SK-N-SH (cell line): ENCODE measurements at regions not wholly inside any gene's neighbourhood (a gene's known extent, or its start where the extent isn't known, plus 50 kb on each side); places are given as distances from the start of the nearest gene placed in this dataset.

Experiments
- CTCF ChIA-PET: fragments of 300-600, 350-600 bp; formaldehyde crosslinking; extraction: SDS; loops from one replicate; lab custom pipeline; 2021; lab: Yijun Ruan, JAX
- POLR2A ChIA-PET: fragments of 350-600 bp; sonication (Branson Sonifier 250); formaldehyde crosslinking; extraction: SDS; loops from one replicate; lab custom pipeline; 2020; ENCODE audit warnings: antibody characterized with exemption, inconsistent platforms; lab: Yijun Ruan, JAX
- DNase-seq: peaks from one replicate; pipeline ENCODE4 v3.0.0; 2012
- H2AFZ ChIP-seq: fragments of 200-600 bp; sonication (generic); 2 replicates; pipeline ENCODE4 v1.8.1; 2016; ENCODE audit warnings: antibody characterized with exemption, mild to moderate bottlenecking, low read depth
- H3F3A ChIP-seq: fragments of 200-600 bp; sonication (generic); replicated peaks from 2 replicates; pipeline ENCODE3; 2016; ENCODE audit warnings: antibody characterized with exemption, mild to moderate bottlenecking; ENCODE audit not compliant: insufficient read depth
- H3K27ac ChIP-seq, 2 experiments: fragments of 200-500 bp in 1 of 2; fragments of 200-600 bp in 1 of 2; sonication (Bioruptor generic) in 1 of 2; sonication (generic), shearing (Covaris generic) in 1 of 2; 2 replicates each; pipeline versions ENCODE4 v1.5.1 to v1.6.1; 2014 to 2016; ENCODE audit warnings: low read depth in 2 of 2, inconsistent platforms in 1 of 2, low read length in 1 of 2, mild to moderate bottlenecking in 1 of 2, mixed read lengths in 1 of 2
- H3K27me3 ChIP-seq: fragments of 200-600 bp; sonication (generic), shearing (Covaris generic); 2 replicates; pipeline ENCODE4 v1.6.1; 2016; ENCODE audit warnings: mixed run types; ENCODE audit not compliant: insufficient read depth
- H3K36me3 ChIP-seq, 2 experiments: fragments of 200-500 bp in 1 of 2; fragments of 200-600 bp in 1 of 2; sonication (Bioruptor generic) in 1 of 2; sonication (generic) in 1 of 2; replicated peaks in 1 of 2; 2 replicates each; pipeline versions ENCODE3 to v1.5.1; 2014 to 2016; ENCODE audit warnings: low read length in 1 of 2, mild to moderate bottlenecking in 1 of 2; ENCODE audit not compliant: insufficient read depth in 2 of 2, control insufficient read depth in 1 of 2
- H3K4me1 ChIP-seq, 2 experiments: fragments of 200-500 bp in 1 of 2; fragments of 200-600 bp in 1 of 2; sonication (Bioruptor generic) in 1 of 2; sonication (generic), shearing (Covaris generic) in 1 of 2; 2 replicates each; pipeline versions ENCODE4 v1.5.1 to v1.6.1; 2014 to 2016; ENCODE audit warnings: low read depth in 1 of 2, low read length in 1 of 2, mixed run types in 1 of 2; ENCODE audit not compliant: insufficient read depth in 2 of 2, control insufficient read depth in 1 of 2
- H3K4me2 ChIP-seq: fragments of 200-600 bp; sonication (generic), shearing (Covaris generic); 2 replicates; pipeline ENCODE4 v1.6.1; 2017; ENCODE audit warnings: mixed run types
- H3K4me3 ChIP-seq, 2 experiments: fragments of 200-500 bp in 1 of 2; fragments of 200-600 bp in 1 of 2; sonication (Bioruptor generic) in 1 of 2; sonication (generic), shearing (Covaris generic) in 1 of 2; 2 replicates each; pipeline versions ENCODE4 v1.5.1 to v1.8.1; 2014 to 2016; ENCODE audit warnings: low read depth in 2 of 2, inconsistent platforms in 1 of 2, low read length in 1 of 2, mild to moderate bottlenecking in 1 of 2, mixed read lengths in 1 of 2, moderate library complexity in 1 of 2
- H3K79me2 ChIP-seq: fragments of 200-600 bp; sonication (generic); 2 replicates; pipeline ENCODE4 v1.8.1; 2017; ENCODE audit warnings: mild to moderate bottlenecking; ENCODE audit not compliant: insufficient read depth
- H3K9ac ChIP-seq: fragments of 200-600 bp; sonication (generic); 2 replicates; pipeline ENCODE4 v1.6.1; 2017; ENCODE audit warnings: mixed run types
- H3K9me2 ChIP-seq: fragments of 200-600 bp; sonication (generic); 2 replicates; pipeline ENCODE4 v1.6.1; 2017; ENCODE audit warnings: mixed run types
- H3K9me3 ChIP-seq: fragments of 200-600 bp; sonication (generic); 2 replicates; pipeline ENCODE4 v1.6.1; 2017; ENCODE audit warnings: mixed run types, mild to moderate bottlenecking, moderate library complexity
- H4K20me1 ChIP-seq: fragments of 200-600 bp; sonication (generic); 2 replicates; pipeline ENCODE4 v1.6.1; 2017; ENCODE audit warnings: mild to moderate bottlenecking, mixed run types; ENCODE audit not compliant: insufficient read depth
- ELF1 ChIP-seq: IDR thresholded peaks from 2 replicates; pipeline ENCODE4 v1.4.0; 2012
- EP300 ChIP-seq, 2 experiments: IDR thresholded peaks; 2 replicates each; pipeline versions ENCODE4 v1.4.0 to v1.6.1; 2012; ENCODE audit warnings: borderline replicate concordance in 1 of 2, low read depth in 1 of 2, low read length in 1 of 2
- FOSL2 ChIP-seq: IDR thresholded peaks from 2 replicates; pipeline ENCODE4 v1.4.0; 2012; ENCODE audit warnings: low read depth, mild to moderate bottlenecking, moderate library complexity, borderline replicate concordance
- FOXJ3 ChIP-seq: sonication (generic); formaldehyde crosslinking; IDR thresholded peaks from 2 replicates; pipeline ENCODE4 v1.5.1; 2020; ENCODE audit warnings: mild to moderate bottlenecking, missing genetic modification reagents
- FOXM1 ChIP-seq: IDR thresholded peaks from 2 replicates; pipeline ENCODE4 v1.4.0; 2012; ENCODE audit warnings: low read depth, mild to moderate bottlenecking
- GABPA ChIP-seq: IDR thresholded peaks from 2 replicates; pipeline ENCODE4 v1.4.0; 2012; ENCODE audit warnings: low read depth, mild to moderate bottlenecking
- JUND ChIP-seq: IDR thresholded peaks from 2 replicates; pipeline ENCODE4 v1.4.0; 2012
- MEF2A ChIP-seq: IDR thresholded peaks from 2 replicates; pipeline ENCODE4 v1.4.0; 2012; ENCODE audit warnings: low read depth, borderline replicate concordance
- NFIC ChIP-seq: IDR thresholded peaks from 2 replicates; pipeline ENCODE4 v1.4.0; 2012; ENCODE audit warnings: borderline replicate concordance
- RAD21 ChIP-seq: IDR thresholded peaks from 2 replicates; pipeline ENCODE4 v1.6.1; 2012; ENCODE audit warnings: mild to moderate bottlenecking, low read length
- RFX5 ChIP-seq: IDR thresholded peaks from 2 replicates; pipeline ENCODE4 v1.6.1; 2012; ENCODE audit warnings: mild to moderate bottlenecking, improper control_type of control experiment, low read length
- RXRA ChIP-seq: IDR thresholded peaks from 2 replicates; pipeline ENCODE4 v1.4.0; 2012; ENCODE audit warnings: low read depth, mild to moderate bottlenecking, borderline replicate concordance
- SMC3 ChIP-seq: IDR thresholded peaks from 2 replicates; pipeline ENCODE4 v1.6.1; 2012; ENCODE audit warnings: low read depth, low read length, improper control_type of control experiment
- YY1 ChIP-seq: IDR thresholded peaks from 2 replicates; pipeline ENCODE4 v1.4.0; 2012; ENCODE audit warnings: low read depth, mild to moderate bottlenecking
- WGBS: methylation state at CpG from one replicate; pipeline ENCODE4 v1.1.6; 2017; ENCODE audit warnings: low lambda C conversion rate; 5-methylcytosine and 5-hydroxymethylcytosine counted together
- TF ChIP-seq, protein P1 (sequence below): IDR thresholded peaks from 2 replicates; pipeline ENCODE4 v1.4.0; 2012; ENCODE audit warnings: low read depth, borderline replicate concordance
- TF ChIP-seq, protein P2 (sequence below): fragments of 200-600 bp; sonication (generic); IDR thresholded peaks from 2 replicates; pipeline ENCODE4 v1.6.1; 2017; ENCODE audit warnings: antibody characterized with exemption, mild to moderate bottlenecking, moderate library complexity
- TF ChIP-seq, protein P3 (sequence below): IDR thresholded peaks from 2 replicates; pipeline ENCODE4 v1.4.0; 2012; ENCODE audit warnings: low read depth

DNA sequence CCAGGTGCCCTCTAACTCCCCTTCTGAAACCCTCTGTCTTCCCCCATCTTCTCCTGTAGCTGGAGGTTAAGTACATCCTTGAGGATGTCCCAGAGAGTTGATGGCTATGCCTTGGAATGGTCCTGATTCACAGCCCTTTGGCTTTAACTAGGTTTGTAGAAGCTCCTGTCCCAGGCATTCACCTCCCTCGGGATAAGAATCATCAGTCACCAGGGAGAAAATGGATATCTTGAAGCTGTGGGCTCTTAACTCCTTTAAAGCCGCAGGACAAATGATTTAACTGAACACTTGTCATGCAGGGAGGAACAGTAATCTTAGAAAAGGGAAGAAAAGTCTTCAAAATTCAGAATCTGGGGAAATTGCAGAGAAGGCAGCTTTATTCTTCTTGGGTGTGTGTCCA, 139.9 kb downstream of the PSAT1 start:
- ChIA-PET POLR2A (no interaction called here), CTCF (interaction anchor here (0.9 to 3.5 kb wide), 6 partner anchors 12 to 692 kb away, joined by 3 to 38 read pairs (median 4); no protein-coding TSS in a partner anchor)
- Histone ChIP-seq H3K36me3 (no peaks in the 10 kb centered on the region), H2AFZ (no peak overlapping the region), H3K4me2 (no peak overlapping the region), H3K4me1 (peaks cover 0 to 12% of the 10 kb centered on the region in 2 experiments; a peak in 1 of 4 replicates), H3K27me3 (no peaks in the 10 kb centered on the region)
- no peak for DNase-seq
- TF ChIP-seq GABPA (no peak), RFX5 (0 out of 2 replicates have a peak, but pooled peaks have one; percentile 43)
- TF ChIP-seq, all 33 proteins: peak for 1
- H3K9me3 ChIP-seq = no peaks in the 10 kb centered on the region
- no peaks in the 10 kb centered on the region for H3K79me2 ChIP-seq
- no peak overlapping the region for H3K9ac ChIP-seq
- no peaks in the 10 kb centered on the region for H3K9me2 ChIP-seq
- H3F3A ChIP-seq = no peaks in the 10 kb centered on the region
- H3K27ac ChIP-seq = no peak overlapping the region
- 52% methylated on average over 2 of the region's 2 CpGs for WGBS
- H4K20me1 ChIP-seq = no peaks in the 10 kb centered on the region
- H3K4me3 ChIP-seq = no peak overlapping the region

DNA sequence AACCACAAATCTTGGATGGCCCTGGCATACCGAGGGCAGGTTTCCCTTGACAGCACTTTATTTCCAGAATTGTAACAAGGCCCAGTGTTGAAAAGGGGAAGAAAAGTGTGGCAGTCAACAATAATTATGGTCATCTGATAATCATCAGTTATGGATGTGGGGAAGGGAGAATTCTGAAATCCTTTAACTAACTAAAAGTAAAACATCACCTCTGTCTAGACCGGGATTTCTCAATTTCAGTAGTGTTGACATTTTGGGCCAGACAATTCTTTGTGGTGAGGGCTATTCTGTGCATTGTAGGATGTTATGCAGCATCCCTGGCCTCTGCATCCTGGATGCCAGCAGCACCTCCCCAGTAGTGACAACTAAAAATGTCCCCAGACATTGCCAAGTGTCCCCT, 140.4 kb downstream of the PSAT1 start:
- no peaks in the 10 kb centered on the region for H4K20me1 ChIP-seq
- no peak overlapping the region for H3K9ac ChIP-seq
- H3K4me2 ChIP-seq = no peak overlapping the region
- WGBS = 73% methylated on average over 2 of the region's 2 CpGs
- ChIA-PET POLR2A (no interaction called here), CTCF (interaction anchor here (1.1 to 3.5 kb wide), 5 partner anchors 68 to 692 kb away, joined by 3 to 38 read pairs (median 4); no protein-coding TSS in a partner anchor)
- no peaks in the 10 kb centered on the region for H3F3A ChIP-seq
- no peak for DNase-seq
- H3K79me2 ChIP-seq = no peaks in the 10 kb centered on the region
- H3K27ac ChIP-seq = no peak overlapping the region
- H3K36me3 ChIP-seq = no peaks in the 10 kb centered on the region
- no peaks in the 10 kb centered on the region for H3K9me3 ChIP-seq
- peaks cover 0 to 12% of the 10 kb centered on the region in 2 experiments; a peak in 1 of 4 replicates for H3K4me1 ChIP-seq
- no peaks in the 10 kb centered on the region for H3K9me2 ChIP-seq
- no peaks in the 10 kb centered on the region for H3K27me3 ChIP-seq
- H2AFZ ChIP-seq = no peak overlapping the region
- TF ChIP-seq FOSL2 = no peak
- TF ChIP-seq, all 33 proteins: peak for 0
- H3K4me3 ChIP-seq = no peak overlapping the region

DNA sequence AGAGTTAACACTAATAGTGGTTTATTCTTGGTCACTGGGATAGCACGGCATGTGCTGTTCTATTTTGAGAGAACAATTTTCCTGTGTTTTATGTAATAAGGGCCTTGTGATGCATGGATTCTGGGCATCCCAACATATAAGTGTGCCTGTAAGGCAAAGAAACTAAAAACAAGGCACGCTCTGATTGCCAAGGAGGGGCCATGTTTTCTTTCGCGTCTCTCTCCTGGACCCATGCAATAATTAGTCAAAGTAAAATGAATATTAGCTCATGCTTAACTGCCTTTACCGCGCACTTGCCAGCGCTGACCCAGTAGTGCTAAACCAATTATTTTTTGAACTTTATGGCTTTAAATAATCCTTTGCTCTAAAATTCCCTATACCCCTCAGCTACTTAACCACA, 140.9 kb downstream of the PSAT1 start:
- CTCF ChIA-PET = interaction anchor here (0.7 to 3.5 kb wide), 9 partner anchors 11 to 394 kb away, joined by 3 to 38 read pairs (median 3); no protein-coding TSS in a partner anchor
- no peak for TF ChIP-seq ELF1
- no peak for TF ChIP-seq RAD21
- no peak for TF ChIP-seq FOXJ3 (CRISPR knock-in tag)
- TF ChIP-seq JUND = no peak
- no peak for TF ChIP-seq RXRA
- TF ChIP-seq EP300 (IDR thresholded peaks at IDR 0.05; ENCODE audit: borderline replicate concordance in 1 of 2, low read depth in 1 of 2, low read length in 1 of 2) = no peak
- no peak for TF ChIP-seq NFIC
- no peak for TF ChIP-seq SMC3
- no peak for TF ChIP-seq MEF2A
- TF ChIP-seq FOXM1 = no peak
- no peak for TF ChIP-seq YY1
- TF ChIP-seq, protein P1, sequence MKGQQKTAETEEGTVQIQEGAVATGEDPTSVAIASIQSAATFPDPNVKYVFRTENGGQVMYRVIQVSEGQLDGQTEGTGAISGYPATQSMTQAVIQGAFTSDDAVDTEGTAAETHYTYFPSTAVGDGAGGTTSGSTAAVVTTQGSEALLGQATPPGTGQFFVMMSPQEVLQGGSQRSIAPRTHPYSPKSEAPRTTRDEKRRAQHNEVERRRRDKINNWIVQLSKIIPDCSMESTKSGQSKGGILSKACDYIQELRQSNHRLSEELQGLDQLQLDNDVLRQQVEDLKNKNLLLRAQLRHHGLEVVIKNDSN = no peak
- TF ChIP-seq, protein P2, sequence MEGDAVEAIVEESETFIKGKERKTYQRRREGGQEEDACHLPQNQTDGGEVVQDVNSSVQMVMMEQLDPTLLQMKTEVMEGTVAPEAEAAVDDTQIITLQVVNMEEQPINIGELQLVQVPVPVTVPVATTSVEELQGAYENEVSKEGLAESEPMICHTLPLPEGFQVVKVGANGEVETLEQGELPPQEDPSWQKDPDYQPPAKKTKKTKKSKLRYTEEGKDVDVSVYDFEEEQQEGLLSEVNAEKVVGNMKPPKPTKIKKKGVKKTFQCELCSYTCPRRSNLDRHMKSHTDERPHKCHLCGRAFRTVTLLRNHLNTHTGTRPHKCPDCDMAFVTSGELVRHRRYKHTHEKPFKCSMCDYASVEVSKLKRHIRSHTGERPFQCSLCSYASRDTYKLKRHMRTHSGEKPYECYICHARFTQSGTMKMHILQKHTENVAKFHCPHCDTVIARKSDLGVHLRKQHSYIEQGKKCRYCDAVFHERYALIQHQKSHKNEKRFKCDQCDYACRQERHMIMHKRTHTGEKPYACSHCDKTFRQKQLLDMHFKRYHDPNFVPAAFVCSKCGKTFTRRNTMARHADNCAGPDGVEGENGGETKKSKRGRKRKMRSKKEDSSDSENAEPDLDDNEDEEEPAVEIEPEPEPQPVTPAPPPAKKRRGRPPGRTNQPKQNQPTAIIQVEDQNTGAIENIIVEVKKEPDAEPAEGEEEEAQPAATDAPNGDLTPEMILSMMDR = no peak
- TF ChIP-seq, protein P3, sequence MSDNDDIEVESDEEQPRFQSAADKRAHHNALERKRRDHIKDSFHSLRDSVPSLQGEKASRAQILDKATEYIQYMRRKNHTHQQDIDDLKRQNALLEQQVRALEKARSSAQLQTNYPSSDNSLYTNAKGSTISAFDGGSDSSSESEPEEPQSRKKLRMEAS = no peak

More for the DNA sequence above, 140.9 kb downstream of the PSAT1 start:
- Histone ChIP-seq H3K27me3 (no peaks in the 10 kb centered on the region), H2AFZ (no peak overlapping the region), H3K36me3 (no peaks in the 10 kb centered on the region), H3F3A (no peaks in the 10 kb centered on the region), H3K79me2 (no peaks in the 10 kb centered on the region), H3K9me2 (no peaks in the 10 kb centered on the region), H3K4me3 (no peak overlapping the region), H3K4me2 (no peak overlapping the region), H3K27ac (no peak overlapping the region), H3K9me3 (no peaks in the 10 kb centered on the region), H3K9ac (no peak overlapping the region), H3K4me1 (peaks cover 0 to 12% of the 10 kb centered on the region in 2 experiments; a peak in 1 of 4 replicates), H4K20me1 (no peaks in the 10 kb centered on the region)
- DNase-seq = no peak
- 93% methylated on average over 7 of the region's 7 CpGs for WGBS
- POLR2A ChIA-PET = no interaction called here
